Activated CD4-positive, alpha-beta T cell treated with anti-CD3 and anti-CD28 coated beads for 36 hours (primary cell): ENCODE measurements at regions not wholly inside any gene's neighbourhood (a gene's known extent, or its start where the extent isn't known, plus 50 kb on each side); places are given as distances from the start of the nearest gene placed in this dataset.

Experiments
- ATAC-seq: fragments of 200-7000 bp; cut with Tn5 transposase; one replicate; pipeline ENCODE4 v1.10.0; 2021; ENCODE audit warnings: mild to moderate bottlenecking, moderate library complexity
- CTCF ChIA-PET: fragments of 350-600 bp; sonication (Branson Sonifier 250); formaldehyde crosslinking; loops from one replicate; lab custom pipeline; 2021; ENCODE audit warnings: antibody characterized with exemption; lab: Charles Lee
- POLR2A ChIA-PET: fragments of 350-600 bp; sonication (Branson Sonifier 250); formaldehyde crosslinking; loops from one replicate; lab custom pipeline; 2021; ENCODE audit warnings: antibody characterized with exemption, inconsistent platforms; lab: Charles Lee
- DNase-seq: peaks from one replicate; pipeline ENCODE4 v3.0.0-alpha.2; 2020
- H3K27ac Mint-ChIP-seq: one replicate; pipeline ENCODE4 v1.8.0; 2021; ENCODE audit warnings: mixed read lengths
- H3K27me3 Mint-ChIP-seq: one replicate; pipeline ENCODE4 v1.8.0; 2021; ENCODE audit warnings: mixed read lengths
- H3K36me3 Mint-ChIP-seq: one replicate; pipeline ENCODE4 v1.8.0; 2021; ENCODE audit warnings: low read depth, mixed read lengths
- H3K4me1 Mint-ChIP-seq: one replicate; pipeline ENCODE4 v1.8.0; 2021; ENCODE audit warnings: mixed read lengths
- H3K4me3 Mint-ChIP-seq: one replicate; pipeline ENCODE4 v1.8.0; 2021; ENCODE audit warnings: mild to moderate bottlenecking, moderate library complexity, mixed read lengths
- H3K9me3 Mint-ChIP-seq: one replicate; pipeline ENCODE4 v1.8.0; 2021; ENCODE audit warnings: low read depth, mixed read lengths
- intact Hi-C, 2 experiments: fragments of 100-400 bp; cut with DNase I in 1 of 2; cut with micrococcal nuclease in 1 of 2; formaldehyde crosslinking; loops; one replicate each; pipeline versions ENCODE4 v1.14.2 to v1.15.1; 2022 to 2024; cut with DNase I, micrococcal nuclease

DNA sequence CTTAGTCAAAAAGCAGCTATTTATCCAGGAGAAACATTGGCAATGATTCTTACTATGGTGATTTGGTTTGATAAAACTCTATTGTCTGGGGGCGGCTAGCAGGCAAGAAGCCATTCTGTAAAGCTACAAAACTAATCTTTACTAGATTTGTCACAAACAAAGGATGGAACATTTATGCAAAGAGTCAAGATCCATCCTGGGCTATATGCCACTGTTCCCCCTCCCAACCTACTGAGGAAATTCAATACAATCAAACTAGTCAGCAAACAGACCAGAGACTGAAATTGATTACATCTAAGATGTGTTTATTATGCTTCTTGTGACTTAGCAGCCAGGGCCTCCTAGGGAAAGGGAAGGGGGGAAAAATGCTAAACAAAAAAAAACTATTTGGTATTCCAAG lies 397.6 kb downstream of the GPAM start:
- ChIA-PET POLR2A (no interaction called here), CTCF (no interaction called here)
- Mint-ChIP-seq H3K9me3 (no peaks in the 10 kb centered on the region), H3K4me3 (no peak overlapping the region), H3K4me1 (no peaks in the 10 kb centered on the region), H3K27ac (no peak overlapping the region), H3K27me3 (peaks cover 2% of the 10 kb centered on the region), H3K36me3 (no peaks in the 10 kb centered on the region)
- intact Hi-C loops = no loop called here
- no peak for DNase-seq
- no peak for ATAC-seq

GRCh38 chr10:111789821-111790220 lies 393.7 kb downstream of the GPAM start:
- H3K27ac Mint-ChIP-seq = no peak overlapping the region
- intact Hi-C loops = no loop called here
- no peak for DNase-seq
- ChIA-PET CTCF (no interaction called here), POLR2A (no interaction called here)
- no peak overlapping the region for H3K4me3 Mint-ChIP-seq
- no peaks in the 10 kb centered on the region for H3K27me3 Mint-ChIP-seq
- H3K4me1 Mint-ChIP-seq = no peaks in the 10 kb centered on the region
- no peaks in the 10 kb centered on the region for H3K9me3 Mint-ChIP-seq
- no peaks in the 10 kb centered on the region for H3K36me3 Mint-ChIP-seq
- no peak for ATAC-seq

- intact Hi-C loops = no loop called here
- POLR2A ChIA-PET = no interaction called here
- ATAC-seq = no peak
Measured at GRCh38 chr10:111801841-111802240, 381.7 kb downstream of the GPAM start.

DNA sequence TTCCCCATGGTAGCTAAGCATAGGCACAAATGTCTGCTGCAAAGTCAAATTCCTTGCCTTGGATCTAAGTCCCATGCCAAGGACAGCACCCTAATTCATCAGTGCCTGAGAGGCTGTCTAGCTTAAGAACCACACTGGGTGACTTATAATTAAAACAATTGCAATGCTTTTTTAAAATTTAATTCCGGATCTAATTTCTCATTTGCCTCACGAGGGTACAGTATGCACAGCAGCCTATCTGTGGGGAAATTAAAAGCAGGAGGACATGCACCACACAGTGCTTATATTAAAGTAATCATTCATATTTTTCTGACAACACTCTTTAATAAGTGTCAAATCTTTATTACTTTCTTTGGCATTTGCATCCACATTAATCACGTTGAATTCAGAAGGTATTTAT lies 378.8 kb downstream of the GPAM start:
- Mint-ChIP-seq H3K4me1 (no peaks in the 10 kb centered on the region), H3K9me3 (no peaks in the 10 kb centered on the region), H3K36me3 (no peaks in the 10 kb centered on the region), H3K4me3 (no peak overlapping the region), H3K27ac (no peak overlapping the region), H3K27me3 (peaks cover 2% of the 10 kb centered on the region)
- ChIA-PET POLR2A (no interaction called here), CTCF (no interaction called here)
- ATAC-seq (no peak), DNase-seq (no peak)
- intact Hi-C loops = no loop called here

More at GRCh38 chr10:111801841-111802240, 381.7 kb downstream of the GPAM start:
- Mint-ChIP-seq H3K27me3 (peaks cover 2% of the 10 kb centered on the region), H3K4me3 (no peak overlapping the region), H3K27ac (no peak overlapping the region), H3K4me1 (no peaks in the 10 kb centered on the region), H3K9me3 (no peaks in the 10 kb centered on the region), H3K36me3 (no peaks in the 10 kb centered on the region)
- no peak for DNase-seq
- CTCF ChIA-PET = no interaction called here

DNA sequence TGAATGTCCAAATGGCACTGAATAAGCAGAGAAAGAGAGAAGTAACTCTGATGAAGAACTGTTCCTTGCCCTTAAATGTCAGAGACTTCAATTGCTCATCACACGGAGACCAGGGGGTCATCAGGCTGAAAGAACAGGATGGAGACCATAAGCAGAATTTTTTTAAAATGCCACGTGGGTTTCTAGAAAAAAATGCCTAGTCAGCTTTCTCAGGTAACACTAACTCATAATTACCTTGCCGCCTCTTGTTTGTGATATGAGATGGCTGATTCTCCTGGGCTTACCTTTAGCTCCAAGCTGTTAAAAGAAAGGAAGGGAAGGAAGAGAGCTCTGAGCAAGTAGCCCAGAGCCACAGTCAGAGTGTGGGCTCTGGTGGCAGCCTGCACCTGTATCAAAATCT lies 372.0 kb downstream of the GPAM start:
- ATAC-seq = no peak

GRCh38 chr10:111820471-111820870 lies 363.1 kb downstream of the GPAM start:
- Mint-ChIP-seq H3K4me1 (no peaks in the 10 kb centered on the region), H3K27ac (no peak overlapping the region), H3K4me3 (no peak overlapping the region), H3K36me3 (no peaks in the 10 kb centered on the region), H3K9me3 (no peaks in the 10 kb centered on the region), H3K27me3 (no peaks in the 10 kb centered on the region)
- CTCF ChIA-PET = no interaction called here
- intact Hi-C loops = no loop called here
- DNase-seq = no peak
- no peak for ATAC-seq
- POLR2A ChIA-PET = no interaction called here

More for the DNA sequence above, 372.0 kb downstream of the GPAM start:
- Mint-ChIP-seq H3K4me1 (no peaks in the 10 kb centered on the region), H3K27ac (no peak overlapping the region), H3K27me3 (peaks cover 3% of the 10 kb centered on the region), H3K9me3 (no peaks in the 10 kb centered on the region), H3K36me3 (no peaks in the 10 kb centered on the region), H3K4me3 (no peak overlapping the region)
- intact Hi-C loops = no loop called here
- no peak for DNase-seq
- CTCF ChIA-PET = no interaction called here
- POLR2A ChIA-PET = no interaction called here

DNA sequence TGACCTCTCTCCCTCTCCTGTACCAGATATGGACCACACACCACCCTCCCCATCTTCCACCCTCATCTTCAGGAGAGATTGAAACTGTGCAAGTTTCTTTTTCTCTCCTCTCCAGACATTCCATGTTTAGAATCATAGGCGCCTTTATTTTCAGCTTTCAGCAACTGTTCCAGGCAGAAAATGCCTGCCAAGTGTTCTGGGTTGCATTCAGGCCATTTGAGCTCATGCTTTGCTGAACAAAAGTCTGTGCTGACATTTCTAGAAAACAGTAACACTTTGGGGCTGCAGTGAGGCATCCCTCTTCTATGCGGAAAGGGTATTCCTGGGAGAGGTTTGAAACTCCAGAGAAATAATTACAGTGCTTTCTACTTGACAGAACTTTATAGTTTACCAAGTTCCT lies 361.7 kb downstream of the GPAM start:
- no peaks in the 10 kb centered on the region for H3K36me3 Mint-ChIP-seq
- DNase-seq (no peak), ATAC-seq (no peak)
- intact Hi-C loops = no loop called here
- H3K9me3 Mint-ChIP-seq = no peaks in the 10 kb centered on the region
- no peak overlapping the region for H3K27ac Mint-ChIP-seq
- H3K27me3 Mint-ChIP-seq = no peaks in the 10 kb centered on the region
- no peaks in the 10 kb centered on the region for H3K4me1 Mint-ChIP-seq
- CTCF ChIA-PET = no interaction called here
- H3K4me3 Mint-ChIP-seq = no peak overlapping the region
- POLR2A ChIA-PET = no interaction called here

GRCh38 chr10:111822661-111823060 lies 360.9 kb downstream of the GPAM start:
- Mint-ChIP-seq H3K27me3 (no peaks in the 10 kb centered on the region), H3K36me3 (no peaks in the 10 kb centered on the region), H3K4me1 (no peaks in the 10 kb centered on the region), H3K27ac (no peak overlapping the region), H3K4me3 (no peak overlapping the region), H3K9me3 (no peaks in the 10 kb centered on the region)
- POLR2A ChIA-PET = no interaction called here
- no peak for DNase-seq
- no peak for ATAC-seq
- CTCF ChIA-PET = no interaction called here
- intact Hi-C loops = no loop called here

GRCh38 chr10:111824128-111824527 lies 359.4 kb downstream of the GPAM start:
- Mint-ChIP-seq H3K4me1 (no peaks in the 10 kb centered on the region), H3K36me3 (no peaks in the 10 kb centered on the region), H3K27me3 (peaks cover 2% of the 10 kb centered on the region), H3K4me3 (no peak overlapping the region), H3K27ac (no peak overlapping the region), H3K9me3 (no peaks in the 10 kb centered on the region)
- ATAC-seq (no peak), DNase-seq (no peak)
- ChIA-PET CTCF (no interaction called here), POLR2A (no interaction called here)
- intact Hi-C loops = no loop called here

DNA sequence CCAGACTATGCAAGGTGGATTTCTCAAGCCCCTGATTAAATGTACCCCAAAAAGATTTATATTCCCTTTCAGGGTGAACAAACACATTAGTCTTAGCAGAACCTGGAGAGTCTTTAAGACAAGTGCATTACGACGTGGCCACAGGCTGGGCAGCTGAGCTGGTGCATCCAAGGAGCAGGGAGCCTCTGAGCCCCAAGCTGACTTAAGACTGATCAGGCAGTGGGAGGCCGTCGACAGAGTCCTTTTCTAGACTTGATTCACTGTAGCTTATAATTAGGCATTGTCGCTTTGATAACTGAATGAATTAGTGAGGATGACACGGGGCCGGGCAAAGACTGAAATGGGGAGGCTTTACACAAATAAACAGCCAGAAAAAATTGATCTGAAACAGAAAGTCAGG lies 353.2 kb downstream of the GPAM start:
- H3K9me3 Mint-ChIP-seq = no peaks in the 10 kb centered on the region
- ChIA-PET CTCF (interaction anchor here (0.7 kb wide), 1 partner anchor 1124 kb away, joined by 4 read pairs; no protein-coding TSS in a partner anchor), POLR2A (no interaction called here)
- H3K4me3 Mint-ChIP-seq = no peak overlapping the region
- no peaks in the 10 kb centered on the region for H3K4me1 Mint-ChIP-seq
- H3K27ac Mint-ChIP-seq = no peak overlapping the region
- no peak for DNase-seq
- H3K27me3 Mint-ChIP-seq = peaks cover 2% of the 10 kb centered on the region
- intact Hi-C loops = no loop called here
- no peak for ATAC-seq
- no peaks in the 10 kb centered on the region for H3K36me3 Mint-ChIP-seq

DNA sequence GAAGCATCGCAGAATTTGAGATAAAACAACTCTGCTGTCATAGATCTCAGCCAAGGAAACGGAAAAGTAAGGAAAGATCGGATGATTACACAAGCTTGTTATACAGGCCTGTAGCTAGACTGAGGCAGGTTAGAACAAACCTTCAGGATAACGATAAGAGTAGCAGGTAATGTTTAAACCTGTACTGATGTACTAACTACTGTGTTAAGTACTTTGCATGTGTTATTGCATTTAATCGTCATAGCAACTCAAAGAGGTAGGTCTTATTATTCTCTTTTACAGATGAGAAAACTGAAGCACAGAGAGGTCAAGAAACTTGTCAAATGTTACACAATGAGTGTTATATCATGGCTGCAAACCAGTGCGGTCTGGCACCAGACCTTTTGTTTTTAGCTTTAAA lies 352.5 kb downstream of the GPAM start:
- Mint-ChIP-seq H3K27me3 (peaks cover 2% of the 10 kb centered on the region), H3K4me3 (no peak overlapping the region), H3K4me1 (no peaks in the 10 kb centered on the region), H3K36me3 (no peaks in the 10 kb centered on the region), H3K9me3 (no peaks in the 10 kb centered on the region), H3K27ac (no peak overlapping the region)
- intact Hi-C loops = no loop called here
- DNase-seq (no peak), ATAC-seq (no peak)
- ChIA-PET CTCF (no interaction called here), POLR2A (no interaction called here)

DNA sequence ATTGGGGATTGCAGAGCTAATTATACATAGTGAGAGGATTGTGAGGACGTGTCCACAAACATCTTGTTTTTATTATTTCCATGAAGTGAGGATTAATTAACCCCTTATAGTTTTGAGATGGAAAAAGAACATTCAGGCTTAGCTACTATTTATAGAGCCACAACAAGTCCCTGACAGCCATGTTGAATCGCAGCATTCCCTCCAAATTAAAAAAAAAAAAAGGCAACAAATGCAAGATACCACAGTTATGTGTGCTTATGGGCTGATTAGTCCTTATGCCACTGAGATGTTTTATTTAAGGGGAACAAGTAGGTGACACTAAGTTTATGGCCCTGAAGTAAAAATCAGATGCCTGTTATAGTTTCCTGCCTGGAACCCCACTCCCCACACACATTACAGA lies 350.3 kb downstream of the GPAM start:
- Mint-ChIP-seq H3K27me3 (no peaks in the 10 kb centered on the region), H3K36me3 (no peaks in the 10 kb centered on the region), H3K27ac (no peak overlapping the region), H3K9me3 (no peaks in the 10 kb centered on the region), H3K4me1 (no peaks in the 10 kb centered on the region), H3K4me3 (no peak overlapping the region)
- intact Hi-C loops = no loop called here
- ATAC-seq (no peak), DNase-seq (no peak)
- POLR2A ChIA-PET = no interaction called here
- CTCF ChIA-PET = interaction anchor here (0.7 kb wide), 1 partner anchor 35 kb away, joined by 4 read pairs; no protein-coding TSS in a partner anchor

GRCh38 chr10:111835574-111835973 lies 348.0 kb downstream of the GPAM start:
- POLR2A ChIA-PET = no interaction called here
- no peak overlapping the region for H3K27ac Mint-ChIP-seq
- no peaks in the 10 kb centered on the region for H3K9me3 Mint-ChIP-seq
- no peak for DNase-seq
- ATAC-seq = no peak
- H3K27me3 Mint-ChIP-seq = no peaks in the 10 kb centered on the region
- H3K36me3 Mint-ChIP-seq = no peaks in the 10 kb centered on the region
- CTCF ChIA-PET = no interaction called here
- H3K4me3 Mint-ChIP-seq = no peak overlapping the region
- intact Hi-C loops = no loop called here
- no peaks in the 10 kb centered on the region for H3K4me1 Mint-ChIP-seq
